GM19452 (cell line): ENCODE measurements at regions not wholly inside any gene's neighbourhood (a gene's known extent, or its start where the extent isn't known, plus 50 kb on each side); places are given as distances from the start of the nearest gene placed in this dataset.
"Not testable (repeated sequence)": the region's sequence is repeated elsewhere in the genome, so short reads cannot be mapped to it uniquely, and the experiment has no call there.

Source experiments
- ATAC-seq: cut with Tn5 transposase; IDR thresholded peaks from one replicate; pipeline ENCODE4 v1.9.1; 2021; ENCODE audit not compliant: unreplicated experiment

DNA sequence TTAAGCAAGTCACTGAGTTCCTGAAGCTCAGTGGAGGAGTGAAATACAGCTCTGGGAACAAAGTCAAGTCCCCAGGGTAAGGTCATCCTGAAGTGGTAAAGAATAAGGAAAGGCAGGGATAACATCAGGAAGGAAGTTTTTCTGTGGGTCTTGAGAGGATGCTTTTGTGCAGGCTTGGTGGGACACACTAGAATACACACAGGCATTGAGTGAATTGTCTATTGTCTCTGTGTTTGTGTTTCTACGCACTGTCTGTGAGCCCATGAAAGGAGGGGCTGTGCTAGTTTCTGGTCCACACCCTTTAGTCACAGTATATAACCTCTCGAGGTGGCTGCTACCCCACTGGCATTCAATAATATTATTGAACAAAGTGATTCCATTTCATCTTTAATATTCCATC is 95.8 kb upstream of the ABCB5 start:
- ATAC-seq: no peak

DNA sequence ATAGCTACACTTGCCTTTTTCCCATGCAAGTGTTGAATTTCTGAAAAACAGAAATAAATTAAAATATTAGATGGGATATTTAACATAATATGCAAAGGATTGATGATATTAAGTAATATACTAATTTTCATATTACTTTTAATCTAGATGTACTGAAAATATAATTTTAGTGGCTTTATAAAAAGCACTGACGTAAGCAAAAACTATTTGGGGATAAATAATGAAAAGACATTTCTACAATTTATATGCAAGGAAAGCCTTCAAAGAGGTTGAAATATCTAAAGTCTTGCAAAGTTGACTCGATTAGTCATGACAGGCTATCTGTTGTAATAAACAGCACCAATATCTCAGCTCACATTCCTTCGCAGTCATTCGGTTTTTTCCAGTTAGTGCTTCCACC is 94.9 kb upstream of the ABCB5 start:
- no peak for ATAC-seq

DNA sequence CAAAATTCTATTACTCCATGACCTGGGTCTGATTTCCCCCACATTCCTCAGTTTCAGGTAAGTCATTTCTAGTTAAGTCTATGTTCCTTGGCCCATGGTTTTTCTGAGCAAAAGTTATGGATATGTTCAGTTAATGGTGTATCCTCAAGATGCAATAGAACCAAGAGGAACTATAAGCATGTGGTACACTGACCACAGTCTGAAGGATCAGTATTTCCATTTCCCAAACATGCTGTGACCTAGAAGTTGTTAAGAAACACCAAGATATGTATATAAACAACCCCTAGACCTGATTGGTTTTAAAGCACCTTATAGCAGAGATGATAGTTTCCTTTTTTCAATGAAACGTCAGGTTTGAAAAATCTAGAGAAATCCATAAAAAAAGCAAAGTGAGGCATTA is 94.2 kb upstream of the ABCB5 start:
- no peak for ATAC-seq

DNA sequence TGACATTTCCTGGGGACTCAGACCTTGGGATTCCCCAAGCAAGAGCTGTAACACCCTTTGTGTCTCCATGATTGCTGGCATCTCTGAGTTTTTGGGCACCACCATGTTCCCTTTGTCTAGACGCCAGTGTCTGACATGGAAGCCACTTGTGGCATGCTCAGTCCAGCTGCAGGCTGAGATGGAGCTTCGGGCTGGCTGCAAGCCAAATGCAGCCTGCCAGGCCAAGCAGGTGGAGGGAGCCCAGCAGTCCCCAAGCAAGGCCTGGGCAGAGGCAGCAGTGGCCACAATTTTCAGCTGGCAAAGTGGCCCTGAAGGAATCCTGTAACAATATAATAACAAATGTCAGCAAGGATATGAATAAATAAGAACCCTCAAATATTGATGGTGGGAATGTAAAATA is 86.2 kb upstream of the ABCB5 start:
- no peak for ATAC-seq

DNA sequence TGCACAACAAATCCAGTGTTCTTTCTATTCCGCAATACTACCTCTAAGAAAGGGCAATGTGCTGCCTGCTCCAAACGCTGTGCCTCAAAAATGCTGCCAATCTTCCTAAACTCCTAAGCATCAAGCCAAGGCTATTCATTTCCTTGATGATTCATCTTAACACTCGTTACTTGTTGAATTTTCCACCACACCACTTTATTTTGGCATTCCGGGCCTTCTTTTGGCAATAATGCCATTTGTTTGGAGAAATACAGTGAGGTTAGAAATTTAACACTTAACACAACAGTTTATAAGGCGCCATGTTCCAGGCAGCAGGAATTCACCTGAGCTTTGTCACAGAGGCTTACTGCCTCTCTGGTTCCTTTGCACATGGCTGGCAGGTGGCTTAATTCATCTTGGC is 82.6 kb upstream of the ABCB5 start:
- ATAC-seq: no peak

DNA sequence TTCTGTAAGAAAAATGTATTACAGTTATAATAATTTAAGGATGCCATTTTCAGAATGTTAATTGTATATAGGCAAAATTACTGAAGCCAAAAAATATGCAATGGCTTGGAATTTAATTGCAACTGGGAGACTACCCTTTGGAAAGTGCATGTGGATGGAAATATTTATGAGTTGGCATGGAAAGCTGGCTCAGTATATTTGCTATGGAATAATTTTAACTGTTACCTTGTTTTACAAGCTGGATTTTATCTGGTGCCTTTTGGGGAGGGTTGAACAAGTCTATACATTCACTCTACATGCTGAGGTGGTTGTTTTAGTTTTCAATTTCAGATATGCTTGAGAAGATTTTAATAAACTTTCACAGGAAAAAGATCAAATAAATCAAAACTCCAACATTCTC is 80.9 kb upstream of the ABCB5 start:
- ATAC-seq: no peak

DNA sequence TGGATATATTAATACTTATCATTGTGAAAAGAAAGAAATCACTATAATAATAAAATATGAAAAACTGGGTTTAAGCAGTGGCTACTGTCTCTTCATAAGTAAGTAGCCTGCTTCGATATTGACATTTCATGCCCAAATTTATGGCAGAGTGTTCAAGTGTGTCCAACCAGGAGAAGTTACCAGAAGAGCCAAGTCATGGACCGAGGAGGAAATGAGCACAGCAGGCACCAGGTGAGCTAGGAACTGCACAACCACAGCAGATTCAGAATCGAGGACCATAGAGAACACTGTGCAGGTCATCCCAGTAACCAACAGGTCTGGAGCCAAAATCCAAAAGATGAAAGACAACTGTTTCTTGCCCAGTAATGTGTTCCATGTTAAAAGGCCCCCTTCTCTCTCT is 79.9 kb upstream of the ABCB5 start:
- no peak for ATAC-seq

DNA sequence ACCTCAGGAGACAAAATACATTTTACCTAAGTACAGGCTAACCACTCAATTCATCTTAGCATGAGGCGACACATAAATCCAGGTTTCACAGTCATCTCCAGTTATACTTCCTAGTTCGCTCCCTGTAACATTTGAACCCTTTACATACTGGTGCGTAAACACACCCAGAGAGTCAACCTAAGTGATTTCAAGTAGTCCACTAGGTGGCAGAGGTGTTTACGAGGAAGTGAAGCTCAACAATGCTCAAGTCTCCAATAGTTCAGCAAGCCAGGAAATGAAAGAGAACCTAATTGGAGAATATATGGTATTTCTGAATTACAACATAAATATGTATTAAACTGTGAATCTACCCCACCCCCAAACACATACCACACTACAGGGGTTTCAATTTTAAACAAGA is 76.3 kb upstream of the ABCB5 start:
- ATAC-seq: no peak

DNA sequence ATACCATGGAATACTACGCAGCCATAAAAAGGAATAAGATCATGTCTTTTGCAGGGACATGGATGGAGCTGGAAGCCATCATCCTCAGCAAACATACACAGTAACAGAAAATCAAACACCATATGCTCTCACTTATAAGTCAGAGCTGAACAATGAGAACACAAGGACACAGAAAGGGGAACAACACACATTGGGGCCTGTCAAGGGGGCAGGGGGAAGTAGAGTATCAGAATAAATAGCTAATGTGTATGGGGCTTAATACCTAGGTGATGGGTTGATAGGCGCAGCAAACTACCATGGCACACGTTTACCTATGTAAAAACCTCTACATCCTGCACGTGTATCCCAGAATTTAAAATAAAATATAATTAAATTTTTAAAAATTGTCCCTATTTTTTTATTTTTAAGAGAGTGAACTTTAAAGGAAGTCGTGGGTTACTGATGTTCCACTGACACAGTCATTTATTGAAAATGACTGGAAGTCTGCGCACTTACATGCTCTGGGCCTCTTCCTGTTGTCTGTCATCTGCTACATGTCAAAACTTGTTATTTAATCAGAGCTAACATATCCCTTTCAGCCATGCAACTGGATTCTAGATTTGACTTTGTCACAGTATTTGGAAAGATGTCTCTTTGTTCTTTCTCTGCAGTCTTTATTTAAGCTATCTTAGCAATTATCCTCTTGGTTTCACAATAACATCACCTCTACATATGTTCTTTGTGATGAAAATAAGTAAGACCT is 73.7 kb upstream of the ABCB5 start:
- peak; percentile 69 for ATAC-seq

DNA sequence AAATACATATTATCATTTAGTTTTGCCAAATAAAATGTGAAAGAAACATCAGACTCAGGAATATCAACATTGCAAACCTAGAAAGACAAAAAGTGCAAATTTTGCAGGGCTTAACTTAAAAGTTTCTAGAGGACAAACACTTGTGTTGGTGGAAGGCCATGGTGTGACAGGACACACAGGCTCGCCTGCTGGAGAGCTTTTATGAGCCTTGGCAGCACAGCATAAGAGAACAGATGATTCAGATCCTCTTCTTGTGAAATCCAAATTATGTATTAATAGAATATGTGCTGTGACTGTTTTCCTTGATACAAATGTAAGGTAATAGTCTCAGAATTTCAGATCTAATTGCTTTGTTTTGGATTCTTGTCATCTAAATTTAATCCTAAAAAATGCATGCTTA is 72.9 kb upstream of the ABCB5 start:
- no peak for ATAC-seq

DNA sequence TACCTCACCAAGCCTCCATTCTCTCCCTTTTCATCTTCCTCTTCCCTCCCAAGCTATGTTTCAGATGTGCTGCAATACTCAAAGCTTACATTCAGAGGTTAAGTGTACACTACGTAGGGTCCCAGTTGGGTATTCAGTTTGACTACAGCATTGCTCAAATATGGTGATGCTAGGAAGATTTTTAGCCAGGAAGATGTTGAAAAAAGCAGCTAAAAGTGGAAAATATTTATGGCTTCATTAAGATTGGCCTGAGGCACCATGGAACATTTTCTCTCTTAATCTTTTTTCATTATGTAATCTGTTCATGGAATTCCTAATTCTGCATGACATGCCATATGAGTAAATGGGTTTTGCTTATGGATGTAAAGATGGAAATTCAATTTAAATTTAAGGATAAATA is 72.0 kb upstream of the ABCB5 start:
- ATAC-seq: no peak

DNA sequence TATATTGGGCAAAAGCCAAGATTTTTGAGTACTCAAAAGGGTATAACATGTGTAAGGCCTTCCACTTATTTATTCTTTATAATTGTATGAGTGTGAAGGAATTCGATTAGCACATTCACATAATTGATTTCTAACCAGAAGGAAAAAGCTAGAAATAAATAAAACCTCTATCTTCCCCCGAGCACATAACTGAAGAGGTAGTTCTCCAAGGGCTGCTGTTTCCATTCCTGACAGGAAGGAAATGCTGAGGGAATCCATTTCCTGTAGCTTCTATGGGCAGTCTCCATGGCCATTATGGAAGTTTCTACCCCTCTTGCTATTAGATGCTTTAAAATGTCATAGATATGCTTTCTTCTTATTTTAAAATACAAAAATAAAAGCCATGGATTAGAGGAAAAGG is 70.5 kb upstream of the ABCB5 start:
- ATAC-seq: no peak

DNA sequence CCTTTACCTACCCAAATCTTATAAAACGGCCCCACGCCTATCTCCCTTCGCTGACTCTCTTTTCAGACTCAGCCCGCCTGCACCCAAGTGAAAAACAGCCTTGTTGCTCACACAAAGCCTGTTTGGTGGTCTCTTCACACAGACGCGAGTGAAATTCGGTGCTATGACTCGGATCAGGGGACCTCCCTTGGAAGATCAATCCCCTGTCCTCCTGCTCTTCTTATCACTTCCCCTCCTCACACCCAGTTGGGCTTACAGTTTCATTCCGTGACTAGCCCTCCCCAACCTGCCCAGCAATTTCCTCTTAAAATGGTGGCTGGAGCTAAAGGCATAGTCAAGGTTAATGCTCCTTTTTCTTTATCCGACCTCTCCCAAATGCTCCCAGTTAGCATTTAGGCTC is 68.5 kb upstream of the ABCB5 start:
- not testable (repeated sequence) for ATAC-seq

DNA sequence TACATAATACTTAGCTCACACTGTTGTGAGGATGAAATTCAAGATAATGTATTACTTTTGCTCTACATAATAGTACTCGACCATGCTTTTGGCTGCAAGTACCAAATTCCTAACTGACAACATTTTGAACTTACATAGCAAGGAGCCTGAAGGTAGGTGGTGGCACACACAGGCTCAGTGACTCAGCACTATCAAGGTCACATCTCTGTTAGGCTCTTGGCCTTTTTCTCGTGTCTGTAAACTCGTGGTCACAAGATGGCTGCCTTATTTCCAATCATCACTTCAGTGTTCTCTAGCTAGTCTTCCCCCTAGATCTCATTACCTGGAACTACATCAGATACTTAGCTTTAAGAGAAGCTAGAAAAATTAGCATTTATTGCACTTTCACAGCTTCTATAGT is 61.4 kb upstream of the ABCB5 start:
- no peak for ATAC-seq

DNA sequence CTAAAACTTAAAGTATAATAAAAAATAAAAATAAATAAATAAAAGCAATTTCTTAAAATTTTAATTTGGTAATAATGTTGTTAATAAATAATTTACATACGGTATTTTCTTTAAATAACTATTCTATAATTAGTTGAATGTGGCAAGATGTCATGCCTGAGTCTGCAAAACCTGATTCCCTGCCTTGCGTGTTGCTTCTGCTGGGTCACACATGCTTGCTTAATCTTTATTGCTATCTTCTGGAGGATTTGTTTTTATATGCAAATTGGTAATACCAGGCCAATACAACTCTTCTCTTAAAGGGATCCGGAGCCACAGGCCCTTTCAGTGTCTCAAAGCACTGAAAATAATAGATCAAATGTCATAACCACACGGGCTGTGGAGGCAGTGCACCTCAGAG is 59.4 kb upstream of the ABCB5 start:
- ATAC-seq: no peak

DNA sequence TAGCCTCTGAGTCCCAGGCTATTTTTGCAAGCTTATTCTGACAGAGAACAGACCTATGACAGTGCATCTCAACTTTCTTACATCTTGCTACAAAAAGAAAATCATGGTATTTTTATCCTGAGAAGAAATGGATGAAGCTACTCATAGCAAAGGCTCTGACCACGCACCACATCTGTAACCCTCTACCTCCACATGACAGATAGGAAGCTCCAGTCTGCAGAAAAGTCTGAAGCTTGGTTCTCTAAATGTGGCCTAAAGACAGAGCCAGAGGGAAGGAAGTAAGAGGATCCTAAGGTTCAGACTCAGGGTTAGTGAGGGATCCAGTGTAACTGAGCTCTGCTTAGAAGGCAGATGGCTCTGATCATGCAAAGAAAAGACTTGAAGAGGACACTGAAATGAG is 58.4 kb upstream of the ABCB5 start:
- ATAC-seq: no peak

DNA sequence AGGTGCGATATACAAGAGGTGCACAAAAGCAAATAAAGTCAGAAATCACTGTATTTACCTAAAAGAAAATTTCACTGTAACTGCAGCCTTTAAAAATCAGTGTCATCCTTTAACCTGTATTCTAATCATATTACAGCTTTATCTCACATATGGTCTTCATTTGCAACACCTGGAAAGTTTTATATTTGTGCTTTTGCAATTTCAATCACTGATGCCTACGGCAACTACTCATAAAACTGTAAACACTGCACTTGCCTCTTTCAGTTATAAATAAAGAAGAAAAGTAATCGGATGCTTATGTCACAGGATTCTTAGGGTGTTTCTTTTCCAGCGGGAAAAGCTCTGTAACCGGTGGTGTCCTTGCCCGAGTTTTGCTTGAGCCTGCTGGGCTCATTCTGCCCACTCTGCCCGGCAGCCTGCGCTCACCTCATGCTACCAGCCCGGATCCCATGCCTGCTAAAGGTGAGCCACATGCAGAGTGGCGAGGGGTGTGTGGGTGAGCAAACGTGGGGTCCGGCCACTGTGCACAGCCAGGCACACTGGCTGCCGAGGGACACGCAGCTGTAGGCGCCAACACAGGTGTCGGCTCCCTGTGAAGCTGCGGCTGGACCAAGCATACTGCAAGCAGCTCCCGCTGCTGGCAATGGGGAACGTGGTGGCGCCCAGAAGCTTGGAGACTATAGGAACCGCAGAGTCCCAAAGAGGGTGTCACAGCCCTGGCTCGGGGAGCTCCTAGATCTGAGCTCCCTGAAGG is 56.3 kb upstream of the ABCB5 start:
- ATAC-seq: no peak

DNA sequence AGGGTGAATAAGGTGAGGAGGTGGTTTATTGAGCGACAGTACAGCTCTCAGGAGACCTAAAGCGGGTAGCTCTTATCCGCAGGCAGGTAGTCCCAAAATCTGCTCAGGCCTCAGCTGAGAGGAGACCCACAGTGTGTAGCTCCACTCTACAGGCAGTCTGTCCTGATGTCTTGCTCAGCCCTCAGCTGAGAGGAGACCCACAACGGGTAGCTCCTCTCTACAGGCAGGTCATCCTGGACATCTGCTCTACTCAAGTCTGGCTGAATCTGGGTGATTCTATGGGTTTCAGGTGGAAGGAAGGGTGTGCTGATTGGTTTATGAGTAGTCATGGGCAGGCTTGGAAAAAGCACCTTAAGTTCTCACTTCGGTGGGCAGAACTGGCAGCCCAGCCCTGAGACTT is 55.6 kb upstream of the ABCB5 start:
- ATAC-seq: no peak

DNA sequence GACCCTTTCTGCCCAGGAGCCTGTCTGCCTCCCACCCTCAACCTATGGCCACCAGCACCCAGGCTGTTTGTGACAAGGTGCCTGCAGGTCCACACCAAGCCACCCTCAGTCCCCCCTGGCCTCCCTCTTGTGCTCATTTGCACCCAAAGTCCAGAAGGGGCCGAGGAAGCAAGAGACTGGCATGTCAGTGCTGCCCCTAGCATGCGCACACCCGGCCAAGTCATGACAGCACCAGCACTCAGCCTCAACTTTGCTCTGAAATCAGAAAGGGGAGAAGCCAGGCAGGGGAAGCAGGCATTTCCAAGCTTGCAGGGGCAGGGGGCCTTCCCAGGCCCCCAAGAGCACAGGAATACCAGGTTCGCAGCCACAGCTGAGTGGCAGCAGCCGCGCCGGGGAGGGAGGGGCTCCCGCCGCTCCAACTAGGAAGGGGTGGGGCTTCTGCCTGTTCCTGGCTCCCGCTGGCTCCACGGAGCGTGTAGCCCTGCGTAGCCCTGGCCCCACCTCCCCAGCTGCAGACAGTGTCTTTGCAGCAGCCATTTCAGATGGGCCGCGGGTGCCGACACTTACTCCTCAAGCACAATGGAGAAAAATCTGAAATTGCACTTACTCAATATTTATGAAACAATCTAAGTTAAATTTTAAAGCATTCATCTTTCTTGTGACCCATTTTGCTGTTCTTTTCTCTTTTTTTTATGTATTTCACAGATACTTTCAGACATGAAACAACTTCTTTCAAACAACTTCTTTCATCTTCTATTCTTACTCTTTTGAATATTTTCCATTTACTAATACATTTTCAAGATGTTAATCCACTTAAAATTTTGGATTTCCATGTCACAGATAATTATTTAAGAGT is 54.9 kb upstream of the ABCB5 start:
- no peak for ATAC-seq

DNA sequence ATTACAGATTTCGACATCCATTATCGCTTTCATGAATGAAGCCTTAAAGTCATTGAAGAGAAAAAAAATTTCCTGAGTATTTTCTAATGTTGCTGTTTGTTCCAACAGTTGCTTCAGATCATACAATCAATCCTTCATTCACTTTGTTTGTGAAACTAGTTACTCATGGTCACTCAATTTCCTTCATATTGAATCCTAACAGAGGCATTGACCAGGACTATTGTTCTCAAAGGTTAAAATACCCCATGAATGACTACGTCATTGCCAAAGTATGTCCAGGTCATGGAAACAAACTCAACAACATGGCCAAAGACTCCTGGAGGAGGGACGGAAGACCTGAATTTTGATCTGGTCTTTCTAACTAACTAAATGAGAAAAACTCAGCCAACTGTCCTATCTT is 54.0 kb upstream of the ABCB5 start:
- no peak for ATAC-seq

DNA sequence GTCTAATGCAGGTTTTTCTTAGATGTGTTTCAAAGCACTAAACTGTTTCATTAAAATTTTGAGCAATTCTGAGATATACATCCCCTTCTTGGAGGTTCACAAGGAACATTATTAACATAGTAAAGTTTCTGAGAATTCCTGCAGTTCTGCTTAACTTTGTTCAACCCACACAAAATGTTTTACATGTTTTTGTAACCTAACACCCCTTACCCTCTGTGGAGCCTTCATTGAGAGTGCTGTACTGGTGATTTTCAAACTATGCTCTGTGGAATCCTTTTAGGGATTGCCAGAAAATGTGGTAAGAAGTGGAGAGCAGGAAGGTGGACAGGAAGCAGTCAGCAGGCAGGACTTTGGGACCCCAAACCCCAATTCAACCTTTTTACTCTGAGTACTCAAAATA is 53.6 kb upstream of the ABCB5 start:
- no peak for ATAC-seq

DNA sequence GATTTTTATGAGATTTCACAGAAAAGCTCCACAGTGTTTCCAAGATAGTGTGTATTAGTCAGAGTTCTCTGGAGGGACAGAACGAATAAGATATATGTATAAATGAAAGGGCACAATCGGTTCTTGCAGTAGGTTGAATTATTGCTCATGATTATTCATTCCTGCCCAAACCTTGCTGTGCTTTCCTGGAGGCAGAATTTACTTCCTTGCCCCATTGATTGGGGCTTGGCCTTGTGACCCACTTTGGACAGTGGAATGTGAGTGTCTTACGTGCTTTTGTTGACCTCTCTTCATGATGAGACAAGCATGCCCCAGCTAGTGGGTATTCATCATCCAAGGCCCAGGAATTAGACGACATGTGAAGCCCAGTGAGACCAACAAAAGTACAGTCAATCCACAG is 53.0 kb upstream of the ABCB5 start:
- no peak for ATAC-seq
